CD4-positive, alpha-beta T cell treated with Interferon alpha-2 for 1 hour (primary cell): ENCODE measurements at regions not wholly inside any gene's neighbourhood (a gene's known extent, or its start where the extent isn't known, plus 50 kb on each side); places are given as distances from the start of the nearest gene placed in this dataset.
"Not testable (repeated sequence)": the region's sequence is repeated elsewhere in the genome, so short reads cannot be mapped to it uniquely, and the experiment has no call there.

ENCODE experiments used
- DNase-seq, 2 donors: peaks; one replicate each; pipeline ENCODE4 v3.0.0-alpha.2; 2020 to 2022

GRCh38 chr15:25250011-25250596, 188.7 kb downstream of the UBE3A start:
- no peak for DNase-seq

- DNase-seq = no peak
Observed at GRCh38 chr15:25250906-25251622, 187.8 kb downstream of the UBE3A start.

GRCh38 chr15:25251700-25252390, 187.0 kb downstream of the UBE3A start:
- no peak for DNase-seq

- DNase-seq = not testable (repeated sequence)
Observed at GRCh38 chr15:25253048-25253973, 185.5 kb downstream of the UBE3A start.

GRCh38 chr15:25268166-25268565, 170.7 kb downstream of the UBE3A start:
- DNase-seq = no peak
